ENCODE measurements at regions not wholly inside any gene's neighbourhood (a gene's known extent, or its start where the extent isn't known, plus 50 kb on each side); places are given as distances from the start of the nearest gene placed in this dataset.

GRCh38 chr3:117616227-117616626, 906.6 kb downstream of the TUSC7 start:
- WGBS, 5 donors, result 93 to 96% (median 94%) methylated on average over 2 of the region's 2 CpGs
- Histone ChIP-seq H3K36me3 (no peaks in the 10 kb centered on the region), H3K27me3 (replicated peaks in 1 of 7) (no peaks in the 10 kb centered on the region), H3K9me3 (no peaks in the 10 kb centered on the region), H3K4me3 (no peak overlapping the region), H3K4me1 (no peaks in the 10 kb centered on the region), H3K27ac (no peak overlapping the region)
- no peak for DNase-seq
- intact Hi-C loops (cut with DNase I; ENCODE audit: low total_unique reads), result no loop called here
- no peak for TF ChIP-seq POLR2AphosphoS5 (IDR thresholded peaks at IDR 0.05)
- TF ChIP-seq CTCF (IDR thresholded peaks at IDR 0.05 in 8 of 11, conservative IDR thresholded peaks at IDR 0.05 in 3 of 11), result no peak
- no peak for TF ChIP-seq POLR2A (IDR thresholded peaks at IDR 0.05)

GRCh38 chr3:117617906-117618305, 908.3 kb downstream of the TUSC7 start:
- TF ChIP-seq CTCF (IDR thresholded peaks at IDR 0.05 in 8 of 11, conservative IDR thresholded peaks at IDR 0.05 in 3 of 11) (no peak), POLR2A (IDR thresholded peaks at IDR 0.05) (no peak), POLR2AphosphoS5 (IDR thresholded peaks at IDR 0.05) (no peak)
- H3K4me3 ChIP-seq, result no peak overlapping the region
- H3K27ac ChIP-seq, result no peak overlapping the region
- DNase-seq, result no peak
- no peaks in the 10 kb centered on the region for H3K27me3 ChIP-seq (replicated peaks in 1 of 7)
- no peaks in the 10 kb centered on the region for H3K9me3 ChIP-seq
- H3K36me3 ChIP-seq, result no peaks in the 10 kb centered on the region
- intact Hi-C loops (cut with DNase I; ENCODE audit: low total_unique reads), result no loop called here
- WGBS, 5 donors, result 48 to 84% (median 79%) methylated on average over 1 of the region's 1 CpG
- no peaks in the 10 kb centered on the region for H3K4me1 ChIP-seq

DNA sequence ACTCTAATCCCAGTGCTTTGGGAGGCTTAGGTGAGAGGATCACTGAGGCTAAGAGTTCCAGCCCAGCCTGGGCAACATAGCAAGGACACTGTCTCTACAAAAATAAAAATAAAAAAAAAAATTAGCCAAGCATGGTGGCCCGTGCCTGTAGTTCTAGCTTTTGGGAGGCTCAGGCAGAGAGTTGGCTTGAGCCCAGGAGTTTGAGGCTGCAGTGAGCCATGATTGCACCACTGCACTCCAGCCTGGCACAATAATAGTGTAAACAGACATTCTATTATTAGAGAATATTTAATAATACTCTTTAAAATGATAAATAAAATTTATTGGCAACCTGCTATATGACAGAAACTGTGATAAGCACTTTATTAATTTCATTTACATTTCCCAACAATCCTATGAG, 908.9 kb downstream of the TUSC7 start:
- Histone ChIP-seq H3K4me1 (no peaks in the 10 kb centered on the region), H3K27me3 (replicated peaks in 1 of 7) (no peaks in the 10 kb centered on the region), H3K36me3 (no peaks in the 10 kb centered on the region), H3K4me3 (no peak overlapping the region), H3K27ac (no peak overlapping the region), H3K9me3 (no peaks in the 10 kb centered on the region)
- WGBS, 5 donors, result 67 to 93% (median 81%) methylated on average over 1 of the region's 1 CpG
- DNase-seq, result no peak
- TF ChIP-seq CTCF (IDR thresholded peaks at IDR 0.05 in 8 of 11, conservative IDR thresholded peaks at IDR 0.05 in 3 of 11) (no peak), POLR2A (IDR thresholded peaks at IDR 0.05) (no peak), POLR2AphosphoS5 (IDR thresholded peaks at IDR 0.05) (no peak)
- intact Hi-C loops (cut with DNase I; ENCODE audit: low total_unique reads), result no loop called here

- no peaks in the 10 kb centered on the region for H3K4me1 ChIP-seq
- no peak for DNase-seq
- TF ChIP-seq POLR2A (IDR thresholded peaks at IDR 0.05) (no peak), CTCF (IDR thresholded peaks at IDR 0.05 in 8 of 11, conservative IDR thresholded peaks at IDR 0.05 in 3 of 11) (no peak), POLR2AphosphoS5 (IDR thresholded peaks at IDR 0.05) (no peak)
- H3K4me3 ChIP-seq, result no peak overlapping the region
- H3K36me3 ChIP-seq, result no peaks in the 10 kb centered on the region
- WGBS, 5 donors, result 59 to 85% (median 61%) methylated on average over 1 of the region's 1 CpG
- H3K9me3 ChIP-seq, result no peaks in the 10 kb centered on the region
- intact Hi-C loops (cut with DNase I; ENCODE audit: low total_unique reads), result no loop called here
- H3K27me3 ChIP-seq (replicated peaks in 1 of 7), result no peaks in the 10 kb centered on the region
- H3K27ac ChIP-seq, result no peak overlapping the region
Observed at GRCh38 chr3:117619805-117620204, 910.2 kb downstream of the TUSC7 start.

Measured in spleen (tissue), 11 donors.